Esophagus squamous epithelium (tissue), 4 donors: ENCODE measurements at regions not wholly inside any gene's neighbourhood (a gene's known extent, or its start where the extent isn't known, plus 50 kb on each side); places are given as distances from the start of the nearest gene placed in this dataset.

Experiments used
- CTCF ChIP-seq, 6 experiments: fragments of 450-650 bp in 4 of 6; fragments of 200-600 bp in 2 of 6; sonication (generic) in 2 of 6; IDR thresholded peaks; one replicate each; pipeline ENCODE4 v1.5.1; 2016 to 2019; ENCODE audit warnings: antibody characterized with exemption in 6 of 6, mild to moderate bottlenecking in 4 of 6, moderate library complexity in 4 of 6
- POLR2A ChIP-seq, 4 donors: fragments of 450-650 bp; IDR thresholded peaks; one replicate each; pipeline ENCODE4 v1.6.1; 2017; ENCODE audit warnings: antibody characterized with exemption in 4 of 4, mild to moderate bottlenecking in 4 of 4, moderate library complexity in 3 of 4

DNA sequence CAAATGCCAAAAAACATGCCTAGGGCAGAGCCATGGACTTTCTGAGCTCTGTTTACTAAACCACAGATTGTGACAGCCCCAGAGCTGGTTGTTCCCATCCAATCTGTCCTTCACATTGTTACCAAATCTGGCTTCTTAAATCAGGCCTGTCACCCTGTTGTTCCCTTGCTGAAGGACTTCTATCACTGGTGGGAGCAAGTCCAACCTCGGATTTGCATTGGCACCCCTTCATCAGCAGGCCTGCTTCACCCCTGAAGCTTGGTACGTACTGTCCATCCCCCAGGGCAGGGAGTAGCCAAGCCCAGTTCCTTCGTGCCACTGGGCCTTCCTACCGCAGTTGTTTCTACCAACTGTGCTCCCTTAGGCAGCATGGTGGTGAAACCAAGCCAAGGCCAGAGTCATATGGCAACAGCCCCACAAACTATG is 357.3 kb upstream of the JARID2 start:
- TF ChIP-seq POLR2A (IDR thresholded peaks at IDR 0.05) (no peak), CTCF (IDR thresholded peaks at IDR 0.05) (no peak)
